GM18867 (cell line): ENCODE measurements at regions not wholly inside any gene's neighbourhood (a gene's known extent, or its start where the extent isn't known, plus 50 kb on each side); places are given as distances from the start of the nearest gene placed in this dataset.

ENCODE experiments used
- ATAC-seq: cut with Tn5 transposase; IDR thresholded peaks from one replicate; pipeline ENCODE4 v1.9.1; 2021; ENCODE audit warnings: mild to moderate bottlenecking, moderate library complexity; ENCODE audit not compliant: unreplicated experiment

DNA sequence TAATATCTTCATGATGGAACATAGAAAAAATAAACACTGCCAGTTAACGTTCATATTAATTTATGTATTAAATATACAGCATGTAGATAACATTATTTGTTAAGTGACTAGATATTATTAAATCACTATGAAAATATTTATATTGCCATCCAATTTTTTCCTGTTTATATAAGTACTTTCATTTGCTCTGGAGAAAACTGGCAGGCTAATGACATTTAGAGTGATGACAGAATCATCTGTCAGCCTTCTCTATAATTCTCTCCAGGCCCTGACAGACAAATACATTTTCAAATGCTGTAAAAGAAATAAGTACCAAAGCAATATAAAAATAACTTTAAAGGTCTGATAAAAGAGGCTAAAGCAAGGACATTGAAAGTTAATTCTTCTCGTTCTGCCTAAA, 2556.7 kb upstream of the PCDH20 start:
- ATAC-seq = no peak

GRCh38 chr13:63954683-63955082, 2539.0 kb upstream of the PCDH20 start:
- ATAC-seq = no peak

DNA sequence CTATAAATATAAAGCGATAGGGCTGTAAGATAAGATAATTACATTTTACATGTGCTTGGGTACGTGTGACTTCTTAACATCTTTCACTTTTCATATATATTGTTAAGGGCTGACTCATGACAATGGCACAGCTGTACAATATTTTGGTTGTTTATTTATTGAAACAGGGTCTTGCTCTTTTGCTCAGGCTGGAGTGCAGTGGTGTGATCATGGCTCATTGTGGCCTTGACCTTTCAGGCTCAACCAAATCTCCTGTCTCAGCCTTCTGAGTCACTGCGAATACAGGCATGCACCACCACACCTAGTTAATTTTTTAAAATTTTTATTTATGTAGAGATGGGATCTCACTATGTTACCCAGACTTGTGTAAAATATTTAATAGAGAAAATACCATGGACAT, 2532.4 kb upstream of the PCDH20 start:
- no peak for ATAC-seq

DNA sequence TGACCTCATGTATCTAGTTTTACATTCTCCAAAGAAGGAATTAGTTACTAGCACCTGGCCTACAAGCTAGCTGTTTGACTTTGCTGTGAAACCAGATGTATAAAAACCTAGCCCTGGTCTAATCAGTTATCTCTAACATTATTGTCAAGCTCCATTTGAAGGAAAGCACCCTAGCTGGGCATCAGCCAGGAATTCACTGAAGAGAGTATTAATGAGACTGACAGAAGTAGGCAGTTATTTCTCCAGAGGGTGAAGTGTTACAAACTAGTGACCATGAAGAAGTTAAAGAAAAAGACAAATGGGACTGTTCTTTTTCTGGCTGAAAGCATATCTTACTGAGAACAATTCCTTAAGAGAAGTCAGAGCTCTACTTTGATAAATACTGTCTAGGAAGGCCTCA, 2529.3 kb upstream of the PCDH20 start:
- ATAC-seq = no peak

DNA sequence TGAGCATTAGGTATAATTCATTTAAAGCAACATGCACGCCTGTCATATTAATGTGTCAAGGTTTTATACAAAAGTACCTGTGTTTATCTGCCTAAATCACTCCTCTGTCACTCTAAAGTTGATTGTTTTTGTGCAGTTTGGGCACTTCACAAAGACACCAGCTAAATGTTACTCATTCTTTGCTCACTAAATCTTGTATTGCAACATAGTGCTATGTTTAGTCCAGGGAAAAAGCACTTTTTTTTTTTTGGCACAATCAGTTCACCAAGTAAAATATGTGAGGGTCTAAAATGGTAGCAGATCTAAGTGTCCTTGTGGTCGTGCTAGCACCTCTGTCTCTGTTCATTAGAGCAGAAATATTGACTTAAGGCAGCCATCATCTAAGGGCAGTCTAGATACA, 2526.7 kb upstream of the PCDH20 start:
- ATAC-seq = no peak

- no peak for ATAC-seq
Measured at GRCh38 chr13:63938851-63939250, 2523.2 kb upstream of the PCDH20 start.

DNA sequence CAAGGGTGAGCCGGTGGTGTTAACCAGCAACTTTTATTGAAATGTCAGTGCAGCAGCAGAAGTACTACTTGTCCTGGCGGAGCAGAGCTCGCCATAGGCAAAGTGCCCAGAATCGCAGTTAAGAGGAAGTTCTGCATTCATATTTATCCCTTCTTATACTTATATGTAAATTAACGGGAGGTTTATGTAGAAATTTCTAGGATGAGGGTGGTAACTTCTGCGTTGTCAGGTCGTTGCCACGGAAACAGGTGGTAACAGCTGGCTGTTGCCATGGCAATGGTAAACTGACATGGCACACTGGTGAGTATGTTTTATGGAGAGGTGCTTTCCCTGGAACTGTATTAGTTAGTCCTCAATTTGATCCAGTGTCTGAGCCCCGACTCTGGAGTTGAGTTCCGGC, 2494.9 kb upstream of the PCDH20 start:
- no peak for ATAC-seq

GRCh38 chr13:63909726-63910375, 2494.2 kb upstream of the PCDH20 start:
- no peak for ATAC-seq

GRCh38 chr13:63902141-63902540, 2486.5 kb upstream of the PCDH20 start:
- ATAC-seq = no peak

DNA sequence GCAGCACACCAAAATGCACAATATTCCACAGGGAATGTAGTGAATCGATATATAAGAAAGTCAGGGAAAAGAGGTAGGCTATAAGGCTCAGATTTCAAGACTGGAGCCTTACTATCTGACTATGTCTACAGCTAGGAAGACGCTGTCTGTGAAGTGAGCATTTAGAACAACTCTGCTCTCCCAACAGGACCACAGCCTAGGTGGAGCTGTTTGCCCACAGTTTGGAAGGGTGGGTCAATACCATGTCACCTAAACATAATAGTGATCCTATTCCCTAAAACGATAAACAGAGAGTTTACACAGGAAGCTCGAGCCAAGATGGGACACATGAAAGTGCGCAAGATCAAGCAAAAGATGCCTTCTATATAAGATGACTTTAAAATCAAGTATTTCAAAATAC, 2486.0 kb upstream of the PCDH20 start:
- no peak for ATAC-seq

GRCh38 chr13:63900406-63900805, 2484.8 kb upstream of the PCDH20 start:
- no peak for ATAC-seq

DNA sequence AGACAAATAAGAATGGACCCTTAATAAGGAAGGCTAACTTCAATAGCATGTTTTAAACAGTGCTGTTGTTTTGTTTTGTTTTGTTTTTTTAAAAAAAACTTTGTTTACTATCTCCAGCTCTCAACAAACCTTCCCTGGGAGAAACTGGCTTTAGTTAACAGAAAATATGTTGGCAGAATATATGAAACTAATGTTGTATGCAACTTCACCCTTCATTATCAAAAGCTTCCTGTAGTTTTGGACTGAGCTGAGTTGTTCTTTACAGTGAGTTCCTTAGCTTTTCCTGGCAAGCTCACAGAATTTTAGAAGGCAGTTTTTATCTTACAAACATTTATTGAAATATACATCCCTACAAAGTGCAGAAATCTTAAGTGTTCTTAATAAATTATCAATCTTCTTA, 2480.7 kb upstream of the PCDH20 start:
- no peak for ATAC-seq

- no peak for ATAC-seq
Measured at GRCh38 chr13:63882052-63882451, 2466.4 kb upstream of the PCDH20 start.

- ATAC-seq = no peak
Measured at GRCh38 chr13:63880705-63881104, 2465.1 kb upstream of the PCDH20 start.

GRCh38 chr13:63873936-63874335, 2458.3 kb upstream of the PCDH20 start:
- no peak for ATAC-seq

DNA sequence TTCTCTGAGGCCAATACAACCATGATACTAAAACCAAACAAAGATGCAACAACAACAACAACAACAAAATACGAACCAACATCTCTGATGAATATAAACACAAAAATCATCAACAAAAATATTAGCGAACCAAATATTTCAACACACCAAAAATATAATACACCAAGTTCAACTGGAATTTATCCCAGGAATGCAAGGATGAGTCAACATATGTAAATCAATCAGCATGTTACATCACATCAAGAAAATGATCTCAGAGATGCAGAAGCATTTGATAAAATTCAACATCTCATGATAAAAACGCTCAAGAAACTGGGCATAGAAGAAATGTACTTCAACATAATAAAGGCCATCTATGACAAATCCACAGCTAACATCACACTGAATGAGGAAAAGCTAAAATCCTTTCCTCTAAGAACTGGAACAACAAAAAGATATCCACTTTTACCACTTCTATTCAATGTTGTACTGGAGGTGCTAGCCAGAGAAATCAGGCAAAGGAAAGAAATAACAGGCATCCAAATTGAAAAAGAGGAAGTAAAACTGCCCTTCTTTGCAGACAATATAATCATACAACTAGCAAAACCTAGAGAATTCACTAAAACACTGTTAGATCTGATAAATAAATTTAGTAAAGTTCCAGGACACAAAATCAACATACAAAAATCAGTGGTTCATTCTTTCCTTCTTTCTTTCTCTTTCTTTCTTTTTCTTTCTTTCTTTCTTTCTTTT, 2448.7 kb upstream of the PCDH20 start:
- no peak for ATAC-seq

- no peak for ATAC-seq
Measured at GRCh38 chr13:63855457-63856118, 2439.9 kb upstream of the PCDH20 start.

DNA sequence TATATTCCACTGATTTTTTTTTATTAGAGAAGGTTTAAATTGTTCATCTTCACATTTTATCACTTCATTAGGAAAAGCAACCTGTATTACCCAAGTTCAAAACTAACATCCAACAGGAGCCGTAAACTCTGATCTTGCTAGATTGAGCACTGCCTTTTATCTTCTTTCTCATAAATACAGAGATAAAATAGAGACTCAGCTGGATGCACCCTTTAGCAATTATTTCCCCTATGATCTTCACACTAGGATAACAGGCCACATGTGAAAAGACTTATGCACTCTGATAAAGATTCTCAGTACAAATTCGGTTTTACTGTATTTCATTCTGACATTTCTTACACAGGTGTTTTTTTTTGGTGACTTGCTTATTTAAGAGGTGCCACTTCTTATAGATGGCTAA, 2438.2 kb upstream of the PCDH20 start:
- ATAC-seq = no peak

DNA sequence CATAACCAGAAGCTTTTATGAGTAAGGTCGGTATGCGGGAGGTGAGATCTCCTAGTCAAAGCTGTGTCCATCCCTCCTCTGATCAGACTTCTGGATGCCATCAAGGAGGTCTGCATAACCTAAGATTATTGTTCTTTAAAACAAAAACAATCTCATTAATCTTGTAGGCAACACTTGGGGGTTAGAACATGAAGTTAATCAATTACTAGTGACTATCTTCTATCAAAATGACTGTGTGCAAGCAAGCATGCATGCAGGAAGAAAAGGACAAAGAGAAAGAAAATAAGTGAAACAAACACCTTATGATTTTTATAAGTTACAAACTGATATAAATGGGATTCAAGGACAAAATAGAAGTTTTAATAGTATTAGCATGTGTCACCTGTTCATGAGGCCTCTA, 2435.9 kb upstream of the PCDH20 start:
- no peak for ATAC-seq

- no peak for ATAC-seq
Measured at GRCh38 chr13:63843766-63844699, 2428.4 kb upstream of the PCDH20 start.

GRCh38 chr13:63842102-63842501, 2426.5 kb upstream of the PCDH20 start:
- ATAC-seq = no peak
